OCI-LY7 (cell line): ENCODE measurements at regions not wholly inside any gene's neighbourhood (a gene's known extent, or its start where the extent isn't known, plus 50 kb on each side); places are given as distances from the start of the nearest gene placed in this dataset.

Experiments
- BruUV-seq: library from RNA; stranded (reverse); fragments of 400-500 nt; replicated peaks from 2 replicates; lab custom pipeline; 2021; lab: Mats Ljungman, UMichigan
- CTCF ChIA-PET: fragments of 300-600 bp; sonication (Branson Sonifier 250); formaldehyde crosslinking; loops from one replicate; lab custom pipeline; 2022; ENCODE audit warnings: antibody characterized with exemption; ENCODE audit not compliant: unreplicated experiment; lab: Charles Lee
- POLR2A ChIA-PET: fragments of 300-600 bp; sonication (Branson Sonifier 250); formaldehyde crosslinking; loops from one replicate; lab custom pipeline; 2022; ENCODE audit warnings: antibody characterized with exemption; lab: Charles Lee
- DNase-seq: peaks from one replicate; pipeline ENCODE4 v3.0.0-alpha.2; 2015; ENCODE audit warnings: low spot score
- H2AFZ ChIP-seq: fragments of 200-600 bp; sonication (generic), shearing (Covaris generic); 2 replicates; pipeline ENCODE4 v1.6.1; 2014; ENCODE audit warnings: mild to moderate bottlenecking, antibody characterized with exemption, low read length, moderate library complexity
- H3K27ac ChIP-seq: fragments of 200-600 bp; sonication (generic); 2 replicates; pipeline ENCODE4 v1.5.1; 2014; ENCODE audit warnings: mixed run types, low read depth, mild to moderate bottlenecking, moderate library complexity, low read length, inconsistent platforms; ENCODE audit not compliant: poor library complexity, severe bottlenecking
- H3K36me3 ChIP-seq: fragments of 200-600 bp; sonication (generic); 2 replicates; pipeline ENCODE4 v1.6.1; 2014; ENCODE audit warnings: mild to moderate bottlenecking, antibody characterized with exemption, low read length, moderate library complexity, mixed read lengths; ENCODE audit not compliant: insufficient read depth
- H3K4me1 ChIP-seq: fragments of 200-600 bp; sonication (generic); 2 replicates; pipeline ENCODE4 v1.5.1; 2014; ENCODE audit warnings: mild to moderate bottlenecking, low read length; ENCODE audit not compliant: insufficient read depth, poor library complexity, severe bottlenecking
- H3K4me2 ChIP-seq: fragments of 200-600 bp; sonication (generic); 2 replicates; pipeline ENCODE4 v1.6.1; 2014; ENCODE audit warnings: mild to moderate bottlenecking, low read length
- H3K4me3 ChIP-seq: fragments of 200-600 bp; sonication (generic); 2 replicates; pipeline ENCODE4 v1.5.1; 2014; ENCODE audit warnings: mild to moderate bottlenecking, low read depth, low read length; ENCODE audit not compliant: poor library complexity, severe bottlenecking
- H3K79me2 ChIP-seq: fragments of 200-600 bp; sonication (generic); 2 replicates; pipeline ENCODE4 v1.6.1; 2016; ENCODE audit warnings: low read depth, mild to moderate bottlenecking, low read length, moderate library complexity, mixed read lengths; ENCODE audit not compliant: insufficient read depth
- H3K9me2 ChIP-seq: fragments of 200-600 bp; sonication (generic); 2 replicates; pipeline ENCODE4 v1.6.1; 2016; ENCODE audit warnings: mild to moderate bottlenecking, low read length, mixed read lengths; ENCODE audit not compliant: insufficient read depth
- H3K9me3 ChIP-seq: fragments of 200-600 bp; sonication (generic); 2 replicates; pipeline ENCODE4 v1.6.1; 2014; ENCODE audit warnings: mild to moderate bottlenecking, mixed run types, low read length, mixed read lengths
- H4K20me1 ChIP-seq: fragments of 200-600 bp; sonication (generic); 2 replicates; pipeline ENCODE4 v1.6.1; 2014; ENCODE audit warnings: mild to moderate bottlenecking, antibody characterized with exemption, low read length, moderate library complexity, mixed read lengths; ENCODE audit not compliant: insufficient read depth
- EZH2phosphoT487 ChIP-seq: fragments of 200-600 bp; sonication (generic); IDR thresholded peaks from 2 replicates; pipeline ENCODE4 v1.6.1; 2018; ENCODE audit warnings: low read depth, borderline replicate concordance, mild to moderate bottlenecking, mixed run types, antibody characterized with exemption, low read length, moderate library complexity, mixed read lengths
- intact Hi-C: fragments of 100-400 bp; cut with micrococcal nuclease; formaldehyde crosslinking; loops from one replicate; pipeline ENCODE4 v1.10.0; 2022; ENCODE audit not compliant: unreplicated experiment
- TF ChIP-seq, protein P1 (sequence below): fragments of 200-600 bp; sonication (generic); conservative IDR thresholded peaks from 2 replicates; pipeline ENCODE4 v1.5.1; 2014; ENCODE audit warnings: mild to moderate bottlenecking, antibody characterized with exemption, low read length, moderate library complexity, mixed read lengths

DNA sequence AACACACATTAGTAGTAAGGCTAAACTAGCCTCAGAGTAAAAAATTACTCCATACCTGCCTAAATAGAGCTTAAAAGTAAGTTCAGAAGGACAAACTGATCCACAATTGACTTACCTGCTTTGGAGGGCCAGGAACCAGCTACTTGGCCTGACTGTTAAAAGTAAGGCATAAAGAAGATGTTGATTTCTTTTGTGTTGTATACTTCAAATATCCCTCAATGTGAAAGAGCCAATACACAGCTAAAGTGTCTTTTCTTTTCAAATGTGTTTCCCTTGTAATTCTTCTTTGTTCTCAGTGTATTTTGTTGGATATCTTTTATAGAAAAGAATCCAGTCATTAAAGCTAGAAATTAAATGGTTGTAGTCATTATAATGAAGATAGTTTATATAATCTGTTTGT lies 171.1 kb downstream of the TANC2 start:
- BruUV-seq: no TSS peak

DNA sequence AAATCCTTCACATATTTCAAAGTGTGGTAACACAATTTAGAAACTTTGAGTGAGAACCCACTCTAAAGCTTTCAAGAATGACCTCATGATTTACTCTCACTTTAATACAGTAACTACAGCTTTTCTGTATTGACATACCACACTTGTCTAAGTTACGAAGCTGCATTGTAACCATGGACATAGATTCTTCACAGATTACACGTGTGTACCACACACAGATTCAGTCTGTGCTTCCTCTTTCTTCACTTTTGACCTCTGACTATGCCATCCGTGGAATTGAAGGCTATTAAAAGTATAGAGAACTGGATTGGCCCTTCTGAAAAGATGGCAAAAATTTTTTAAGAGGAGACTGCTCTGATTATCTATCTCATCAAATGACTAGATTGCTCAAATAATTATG lies 172.7 kb downstream of the TANC2 start:
- Histone ChIP-seq H3K27ac (no peak overlapping the region), H2AFZ (no peak overlapping the region), H3K79me2 (no peaks in the 10 kb centered on the region), H3K4me1 (no peaks in the 10 kb centered on the region), H3K4me3 (no peak overlapping the region), H3K4me2 (no peak overlapping the region), H3K9me2 (no peaks in the 10 kb centered on the region), H3K9me3 (no peaks in the 10 kb centered on the region), H4K20me1 (no peaks in the 10 kb centered on the region), H3K36me3 (no peaks in the 10 kb centered on the region)
- no TSS peak for BruUV-seq
- CTCF ChIA-PET: no interaction called here
- TF ChIP-seq, protein P1, sequence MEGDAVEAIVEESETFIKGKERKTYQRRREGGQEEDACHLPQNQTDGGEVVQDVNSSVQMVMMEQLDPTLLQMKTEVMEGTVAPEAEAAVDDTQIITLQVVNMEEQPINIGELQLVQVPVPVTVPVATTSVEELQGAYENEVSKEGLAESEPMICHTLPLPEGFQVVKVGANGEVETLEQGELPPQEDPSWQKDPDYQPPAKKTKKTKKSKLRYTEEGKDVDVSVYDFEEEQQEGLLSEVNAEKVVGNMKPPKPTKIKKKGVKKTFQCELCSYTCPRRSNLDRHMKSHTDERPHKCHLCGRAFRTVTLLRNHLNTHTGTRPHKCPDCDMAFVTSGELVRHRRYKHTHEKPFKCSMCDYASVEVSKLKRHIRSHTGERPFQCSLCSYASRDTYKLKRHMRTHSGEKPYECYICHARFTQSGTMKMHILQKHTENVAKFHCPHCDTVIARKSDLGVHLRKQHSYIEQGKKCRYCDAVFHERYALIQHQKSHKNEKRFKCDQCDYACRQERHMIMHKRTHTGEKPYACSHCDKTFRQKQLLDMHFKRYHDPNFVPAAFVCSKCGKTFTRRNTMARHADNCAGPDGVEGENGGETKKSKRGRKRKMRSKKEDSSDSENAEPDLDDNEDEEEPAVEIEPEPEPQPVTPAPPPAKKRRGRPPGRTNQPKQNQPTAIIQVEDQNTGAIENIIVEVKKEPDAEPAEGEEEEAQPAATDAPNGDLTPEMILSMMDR: no peak
- TF ChIP-seq EZH2phosphoT487: no peak
- POLR2A ChIA-PET: no interaction called here
- intact Hi-C loops: no loop called here
- DNase-seq: no peak

More for the DNA sequence above, 171.1 kb downstream of the TANC2 start:
- no peak overlapping the region for H3K27ac ChIP-seq
- no peak overlapping the region for H3K4me3 ChIP-seq
- H3K36me3 ChIP-seq: no peaks in the 10 kb centered on the region
- H3K4me2 ChIP-seq: no peak overlapping the region
- H3K79me2 ChIP-seq: no peaks in the 10 kb centered on the region
- H2AFZ ChIP-seq: no peak overlapping the region
- H3K4me1 ChIP-seq: no peaks in the 10 kb centered on the region
- H3K9me3 ChIP-seq: no peaks in the 10 kb centered on the region
- intact Hi-C loops: no loop called here
- no peaks in the 10 kb centered on the region for H4K20me1 ChIP-seq
- CTCF ChIA-PET: no interaction called here
- POLR2A ChIA-PET: interaction anchor here (0.9 kb wide), 1 partner anchor 39 kb away, joined by 3 read pairs; no protein-coding TSS in a partner anchor
- TF ChIP-seq EZH2phosphoT487: no peak
- no peaks in the 10 kb centered on the region for H3K9me2 ChIP-seq
- DNase-seq: no peak

DNA sequence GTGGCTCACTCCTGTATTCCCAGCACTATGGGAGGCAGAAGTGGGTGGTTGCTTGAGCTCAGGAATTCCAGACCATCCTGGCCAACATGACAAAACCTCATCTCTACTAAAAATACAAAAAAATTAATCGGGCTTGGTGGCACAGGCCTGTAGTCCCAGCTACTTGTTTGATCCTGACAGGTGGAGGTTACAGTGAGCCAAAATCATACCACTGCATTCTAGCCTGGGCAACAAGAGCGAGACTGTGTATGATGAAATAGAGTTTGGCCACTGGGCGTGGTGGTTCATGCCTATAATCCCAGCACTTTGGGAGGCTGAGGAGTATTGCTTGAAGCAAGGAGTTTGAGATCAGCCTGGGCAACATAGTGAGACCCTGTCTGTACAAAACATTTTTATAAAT lies 173.3 kb downstream of the TANC2 start:
- CTCF ChIA-PET: no interaction called here
- Histone ChIP-seq H2AFZ (no peak overlapping the region), H3K4me1 (no peaks in the 10 kb centered on the region), H3K4me2 (no peak overlapping the region), H3K79me2 (no peaks in the 10 kb centered on the region), H3K9me2 (no peaks in the 10 kb centered on the region), H3K9me3 (no peaks in the 10 kb centered on the region), H3K27ac (no peak overlapping the region), H4K20me1 (no peaks in the 10 kb centered on the region), H3K36me3 (no peaks in the 10 kb centered on the region), H3K4me3 (no peak overlapping the region)
- BruUV-seq: no TSS peak
- intact Hi-C loops: no loop called here
- no peak for DNase-seq
- TF ChIP-seq, protein P1: no peak
- no peak for TF ChIP-seq EZH2phosphoT487
- POLR2A ChIA-PET: no interaction called here
